Hematopoietic multipotent progenitor cell treated with erythropoietin and hydrocortisone succinate and interleukin-3 and kit ligand, for 8 days (in vitro differentiated cells): ENCODE measurements at regions not wholly inside any gene's neighbourhood (a gene's known extent, or its start where the extent isn't known, plus 50 kb on each side); places are given as distances from the start of the nearest gene placed in this dataset.

Experiments used
- DNase-seq: peaks from one replicate; pipeline ENCODE4 v3.0.0-alpha.2; 2015

DNA sequence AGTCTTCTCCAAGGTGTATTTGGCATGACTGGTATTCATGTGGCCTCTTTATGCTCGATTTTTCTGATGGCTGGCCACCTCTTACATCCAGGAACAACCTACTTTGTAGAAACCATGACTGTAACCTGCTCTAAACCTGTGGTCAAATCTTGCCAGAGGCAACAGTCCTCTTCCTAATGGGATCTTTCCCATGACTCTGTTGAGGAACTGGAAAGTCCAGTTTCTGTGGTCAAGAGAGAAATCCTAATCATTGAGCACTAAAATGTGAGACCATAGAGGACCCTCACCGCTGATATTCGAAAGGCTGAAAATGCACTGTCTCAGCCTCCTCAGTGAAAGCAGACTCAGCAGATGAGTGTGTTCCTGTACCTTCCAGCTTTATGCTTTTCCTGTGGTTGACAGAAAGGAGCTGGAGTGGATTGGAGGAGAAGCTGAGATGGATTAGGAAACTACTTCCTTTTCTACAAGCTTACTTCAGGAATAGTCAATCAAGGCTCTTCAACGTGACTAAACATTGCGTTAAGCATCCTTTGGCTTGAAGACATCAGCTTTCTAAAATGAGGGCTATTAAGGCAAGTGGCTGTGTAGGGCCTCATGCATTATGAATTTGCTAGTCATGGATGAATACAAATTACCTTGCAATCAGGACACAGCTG is 69.7 kb upstream of the DAPK1 start:
- DNase-seq, result no peak

DNA sequence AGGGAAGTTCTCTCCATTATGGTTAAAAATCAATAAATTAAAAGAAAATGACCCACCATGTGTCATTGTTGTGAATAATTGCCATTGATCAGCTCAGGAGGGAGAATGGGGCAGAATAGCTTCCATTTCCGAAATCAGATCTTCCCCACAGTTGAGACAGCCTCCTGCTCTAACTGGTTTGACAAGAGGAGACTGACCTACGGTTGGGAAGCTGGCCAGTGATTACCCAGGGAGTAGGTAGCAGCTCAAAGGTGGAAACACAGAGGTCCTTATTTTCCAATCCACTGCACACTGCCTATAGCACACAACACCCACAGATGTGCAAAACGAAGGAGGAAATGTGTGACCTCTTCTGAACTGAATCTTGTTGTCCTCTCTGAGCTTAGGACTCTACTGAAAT is 69.0 kb upstream of the DAPK1 start:
- DNase-seq, result no peak

DNA sequence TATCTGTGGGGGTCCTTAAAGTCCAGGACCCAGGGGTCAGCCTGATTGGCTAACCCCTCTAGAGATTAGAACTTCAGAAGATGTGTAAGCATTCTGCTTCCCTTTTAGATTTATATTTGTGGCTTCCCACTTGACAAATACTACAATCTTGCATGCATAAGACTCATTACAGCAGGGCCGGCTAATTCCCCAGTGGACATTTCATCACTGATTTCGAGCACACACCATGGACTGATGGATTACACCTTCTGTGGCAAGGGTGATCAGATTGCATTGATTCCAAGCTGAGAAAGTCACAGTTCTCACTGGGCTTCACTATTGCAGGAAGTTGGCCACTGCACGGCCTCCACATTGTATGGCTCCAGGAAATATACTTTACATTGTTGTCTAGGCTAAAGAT is 65.8 kb upstream of the DAPK1 start:
- DNase-seq, result no peak

DNA sequence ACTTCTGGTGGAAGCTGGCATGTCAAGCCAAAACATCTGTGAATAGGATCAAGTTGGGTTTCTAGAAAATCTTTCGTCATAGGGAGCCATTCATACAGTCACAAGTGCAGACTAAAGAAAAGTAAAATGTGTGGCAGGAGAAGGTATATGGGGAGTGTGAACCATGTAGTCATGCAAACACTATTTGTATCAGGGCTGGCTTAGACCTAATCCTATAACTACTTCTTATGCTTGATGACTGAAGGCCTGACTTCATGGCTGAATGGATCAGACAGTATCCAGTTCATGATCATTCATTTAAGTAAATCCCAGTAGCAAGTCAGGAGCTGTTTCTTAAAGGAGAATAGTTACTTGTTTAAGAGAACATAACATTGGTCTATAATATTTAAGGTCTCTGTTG is 63.8 kb upstream of the DAPK1 start:
- DNase-seq, result no peak

DNA sequence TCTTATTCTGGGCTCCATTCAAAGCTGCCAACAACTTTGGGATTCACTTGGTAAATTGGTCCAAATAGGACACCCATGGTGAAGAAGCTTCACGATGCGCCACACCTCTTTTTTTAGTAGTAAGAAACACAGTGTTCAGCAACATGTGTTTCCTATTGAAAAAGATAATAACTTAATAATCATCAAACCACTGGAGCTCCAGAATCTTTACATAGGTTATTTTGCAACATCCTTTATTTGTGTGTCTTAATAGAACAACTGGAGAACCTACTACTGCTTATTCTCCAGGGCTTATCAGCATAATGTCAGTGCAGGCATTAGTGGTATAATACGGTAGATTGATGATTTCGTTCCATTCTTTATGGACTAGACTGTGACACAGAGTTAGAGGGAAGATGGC is 63.3 kb upstream of the DAPK1 start:
- DNase-seq, result peak; percentile 21

DNA sequence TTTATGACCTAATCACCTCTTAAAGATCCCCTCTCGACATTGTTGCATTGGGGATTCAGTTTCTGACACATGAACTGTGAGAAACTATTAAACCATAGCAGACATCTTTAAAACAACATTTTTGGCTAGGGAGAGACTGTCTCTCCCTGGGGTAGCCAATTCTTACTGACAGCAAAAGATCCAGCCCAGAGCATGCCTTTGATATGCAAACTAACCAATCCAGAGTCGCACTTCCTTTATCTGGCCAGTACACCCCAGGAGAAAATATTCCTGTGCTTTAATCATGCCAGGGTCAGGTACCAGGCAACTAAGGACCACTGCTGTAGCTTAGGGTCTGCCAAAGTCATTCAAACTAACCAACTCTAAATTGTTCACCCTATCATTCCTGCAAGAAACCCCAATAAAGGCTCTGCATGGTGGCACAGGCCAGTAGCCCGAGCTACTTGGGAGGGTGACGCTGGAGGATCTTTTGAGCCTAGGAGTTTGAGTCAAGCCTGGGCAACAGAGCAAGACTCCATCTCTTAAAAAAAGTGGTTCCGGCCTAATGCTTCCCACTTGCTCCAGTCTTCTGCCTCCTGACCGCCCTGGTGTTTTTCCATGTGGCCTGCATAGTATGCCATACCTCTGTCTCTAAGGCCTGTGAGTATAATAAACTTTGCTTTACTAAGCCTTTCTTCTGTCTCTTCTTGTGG is 62.3 kb upstream of the DAPK1 start:
- peak; percentile 21 for DNase-seq

DNA sequence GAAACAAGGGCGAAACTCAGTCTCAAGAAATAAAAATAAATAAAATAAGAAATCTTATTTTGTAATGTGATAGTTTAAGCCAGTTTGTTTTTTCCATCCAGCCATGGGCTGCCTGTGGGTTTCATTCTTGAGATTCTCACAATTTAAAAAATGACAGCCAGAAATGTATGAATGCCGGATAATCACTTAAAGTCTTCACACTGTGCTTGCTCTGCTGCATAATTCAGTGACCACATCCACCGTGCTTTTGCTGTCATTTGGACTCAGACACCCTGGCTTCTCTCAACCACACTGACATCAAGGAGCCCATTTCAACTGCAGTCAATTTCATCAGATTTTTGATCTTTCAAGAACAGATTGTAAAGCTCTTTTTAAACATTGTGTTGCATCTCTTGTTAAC is 61.0 kb upstream of the DAPK1 start:
- no peak for DNase-seq

DNA sequence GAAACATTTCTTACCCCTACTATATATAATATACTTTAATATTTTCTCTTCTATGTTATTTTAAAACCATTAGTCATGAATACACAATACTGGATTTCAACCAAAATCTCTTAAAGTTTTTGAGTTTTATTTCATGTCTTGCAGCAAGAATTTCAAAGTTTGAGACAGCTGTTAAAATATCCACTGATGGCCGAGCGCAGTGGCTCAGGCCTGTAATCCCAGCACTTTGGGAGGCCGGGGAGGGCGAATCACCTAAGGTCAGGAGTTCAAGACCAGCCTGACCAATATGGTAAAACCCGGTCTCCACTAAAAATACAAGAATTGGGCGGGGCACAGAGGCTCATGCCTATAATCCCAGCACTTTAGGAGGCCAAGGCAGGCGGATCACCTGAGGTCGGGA is 59.7 kb upstream of the DAPK1 start:
- DNase-seq, result no peak

DNA sequence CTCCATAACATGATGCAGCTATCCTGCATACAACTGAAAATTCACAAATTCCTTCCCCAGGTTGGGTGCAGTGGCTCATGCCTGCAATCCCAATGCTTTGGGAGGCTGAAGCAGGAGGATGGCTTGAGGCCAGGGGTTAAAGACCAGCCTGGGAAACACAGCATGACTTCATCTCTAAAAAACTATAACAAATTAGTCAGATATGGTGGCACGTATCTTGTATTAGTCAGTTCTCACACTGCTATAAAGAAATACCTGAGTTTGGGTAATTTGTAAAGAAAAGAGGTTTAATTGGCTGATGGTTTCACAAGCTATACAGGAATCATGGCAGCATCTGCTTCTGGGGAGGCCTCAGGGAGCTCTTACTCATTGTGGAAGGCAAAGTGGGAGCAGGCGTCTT is 56.4 kb upstream of the DAPK1 start:
- no peak for DNase-seq

DNA sequence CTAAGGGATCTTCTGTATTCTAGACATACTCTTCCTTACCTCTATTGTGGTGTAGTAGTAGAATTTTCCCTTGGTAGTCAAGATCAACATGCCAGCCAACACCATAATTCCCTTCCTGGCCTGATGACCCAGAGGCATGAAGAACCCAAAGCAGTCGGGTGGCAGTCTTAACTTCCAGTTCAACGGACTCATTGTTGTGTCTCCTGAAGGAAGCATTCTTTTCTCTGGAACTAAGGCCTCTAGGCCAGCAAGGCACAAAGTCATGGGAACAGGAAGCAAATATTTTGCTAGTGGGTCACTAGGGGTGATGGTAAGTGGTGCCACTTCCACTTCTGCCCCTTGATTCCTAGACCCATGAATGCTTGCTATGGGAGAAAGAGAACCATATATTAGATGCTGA is 55.2 kb upstream of the DAPK1 start:
- DNase-seq, result no peak

DNA sequence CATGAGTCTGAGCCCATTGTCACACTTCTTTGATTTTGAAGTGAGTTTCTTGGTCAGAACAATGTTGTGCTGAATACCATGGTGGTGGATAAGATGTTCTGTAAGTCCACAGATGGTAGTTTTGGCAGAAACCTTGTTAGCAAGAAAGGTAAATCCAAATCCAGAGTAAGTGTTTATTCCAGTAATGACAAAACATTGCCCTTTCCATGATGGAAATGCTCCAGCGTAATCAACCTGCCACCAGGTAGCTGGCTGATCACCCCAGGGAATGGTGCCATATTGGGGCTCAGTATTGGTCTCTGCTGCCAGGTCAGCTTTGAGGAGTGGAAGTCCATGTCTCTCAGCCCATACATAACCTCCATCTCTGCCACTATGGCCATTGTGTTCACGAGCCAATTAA is 54.7 kb upstream of the DAPK1 start:
- DNase-seq, result no peak

DNA sequence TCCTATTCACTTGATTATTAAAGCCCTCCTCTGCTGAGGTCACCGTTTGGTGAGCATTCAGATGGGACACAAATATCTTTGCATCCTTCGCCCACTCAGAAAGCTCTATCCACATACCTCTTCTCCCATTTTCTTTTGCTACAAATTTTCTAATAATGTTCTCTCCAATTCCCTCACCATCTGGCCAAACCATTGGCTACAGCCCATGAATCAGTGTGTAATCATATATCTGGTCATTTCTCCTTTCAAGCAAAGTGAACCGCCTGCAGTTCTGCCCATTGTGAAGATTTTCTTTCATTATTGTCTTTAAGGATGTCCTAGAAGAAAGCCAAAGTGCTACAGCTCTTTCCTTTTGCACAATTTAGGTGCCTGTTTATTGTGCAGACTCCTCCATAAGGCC is 54.2 kb upstream of the DAPK1 start:
- no peak for DNase-seq

DNA sequence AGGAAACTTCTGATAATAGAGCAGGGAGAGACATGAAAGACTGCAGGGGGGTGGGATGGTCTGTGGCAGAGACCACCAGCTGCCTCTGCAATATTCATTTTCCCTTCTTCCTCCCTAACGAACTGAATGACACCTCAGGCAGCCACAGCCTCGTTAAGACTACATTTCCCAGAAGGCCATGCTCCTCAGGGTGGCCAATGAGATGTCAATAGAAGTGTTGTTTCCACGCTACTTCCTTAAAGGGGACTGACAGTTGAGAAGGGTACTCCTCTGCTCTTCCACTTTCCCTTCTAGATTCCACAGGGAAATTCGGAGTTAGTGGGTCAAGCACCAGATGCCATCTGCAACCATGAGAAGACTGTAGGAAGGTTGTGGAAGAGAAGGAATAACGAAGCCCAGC is 52.0 kb upstream of the DAPK1 start:
- DNase-seq, result peak; percentile 82

DNA sequence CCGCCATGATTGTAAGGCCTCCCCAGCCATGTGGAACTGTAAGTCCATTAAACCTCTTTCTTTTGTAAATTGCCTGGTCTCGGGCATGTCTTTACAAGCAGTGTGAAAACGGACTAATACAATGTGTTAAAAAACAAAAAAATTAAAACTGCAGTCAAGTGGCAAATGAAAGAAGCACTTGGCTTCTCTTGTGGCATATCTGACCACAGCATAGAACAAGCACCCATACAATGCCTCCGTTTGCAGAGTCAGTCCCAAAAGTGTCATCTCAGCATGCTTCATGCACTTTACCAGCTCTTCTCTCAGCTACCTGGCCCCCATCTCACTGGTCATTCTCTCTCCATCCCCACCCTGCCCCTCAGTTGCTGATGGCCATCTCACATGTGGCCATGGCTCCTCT is 51.1 kb upstream of the DAPK1 start:
- no peak for DNase-seq

DNA sequence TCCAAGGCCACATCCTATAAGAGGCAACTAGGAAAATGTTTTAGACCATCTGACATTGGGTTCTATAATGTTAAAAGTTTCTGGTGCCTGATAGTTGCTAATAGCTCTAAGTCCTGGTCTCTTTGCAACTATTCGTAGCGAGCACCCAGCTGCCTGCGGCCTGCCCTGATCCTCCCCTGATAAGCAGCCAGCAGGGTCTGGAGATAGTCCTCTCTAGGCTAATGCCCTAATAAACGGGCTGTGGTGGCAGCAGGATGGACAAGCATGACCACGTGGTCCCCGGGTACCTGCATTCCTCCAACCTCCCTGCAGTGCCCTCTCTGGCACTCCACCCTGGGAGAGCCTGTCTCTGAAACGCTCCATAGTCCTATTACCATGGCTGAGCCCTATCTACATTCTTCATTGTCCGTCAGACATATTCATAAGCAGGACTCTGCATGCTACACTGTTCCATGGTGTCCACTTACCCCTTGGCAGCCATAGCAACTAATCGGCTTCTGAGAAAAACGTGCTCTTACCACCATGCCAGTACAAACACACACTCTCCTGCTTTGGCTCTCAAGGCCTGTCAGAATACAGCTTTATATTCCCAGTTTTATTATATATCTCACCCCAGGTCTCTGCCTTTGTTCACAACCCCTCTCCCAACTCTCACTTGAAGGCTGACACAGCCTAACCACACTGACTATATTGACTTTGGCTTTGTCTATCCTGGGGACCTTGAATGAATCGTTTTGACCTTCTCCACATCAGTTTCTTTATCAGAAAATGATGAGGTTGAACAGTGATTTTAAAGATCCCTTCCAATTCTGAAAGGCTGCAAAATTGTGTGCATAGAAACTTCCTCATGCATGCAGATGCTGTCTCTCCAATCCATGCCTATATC is 49.9 kb upstream of the DAPK1 start:
- DNase-seq, result peak; percentile 70
